ENCODE measurements at regions not wholly inside any gene's neighbourhood (a gene's known extent, or its start where the extent isn't known, plus 50 kb on each side); places are given as distances from the start of the nearest gene placed in this dataset.
"Not testable (repeated sequence)": the region's sequence is repeated elsewhere in the genome, so short reads cannot be mapped to it uniquely, and the experiment has no call there.

GRCh38 chr3:10669490-10670048 is 146.5 kb upstream of the SLC6A11 start:
- no peak for DNase-seq (ENCODE audit: low read depth in 1 of 2, low spot score in 2 of 2)
- Histone ChIP-seq H3K27me3 (replicated peaks) (peaks cover 10% of the 10 kb centered on the region), H3K27ac (no peak overlapping the region), H3K4me3 (no peak overlapping the region), H3K4me1 (replicated peaks) (no peaks in the 10 kb centered on the region), H3K36me3 (no peaks in the 10 kb centered on the region), H3K9me3 (replicated peaks) (no peaks in the 10 kb centered on the region)

- no peaks in the 10 kb centered on the region for H3K4me1 ChIP-seq (replicated peaks)
- no peak overlapping the region for H3K4me3 ChIP-seq
- no peaks in the 10 kb centered on the region for H3K36me3 ChIP-seq
- H3K27me3 ChIP-seq (replicated peaks): peaks cover 10% of the 10 kb centered on the region
- DNase-seq (ENCODE audit: low read depth in 1 of 2, low spot score in 2 of 2): no peak
- H3K27ac ChIP-seq: no peak overlapping the region
- no peaks in the 10 kb centered on the region for H3K9me3 ChIP-seq (replicated peaks)
These were observed 143.6 kb upstream of the SLC6A11 start for GRCh38 chr3:10672422-10672821.

- H3K27ac ChIP-seq: no peak overlapping the region
- no peaks in the 10 kb centered on the region for H3K4me1 ChIP-seq (replicated peaks)
- peaks cover 10% of the 10 kb centered on the region for H3K27me3 ChIP-seq (replicated peaks)
- H3K9me3 ChIP-seq (replicated peaks): no peaks in the 10 kb centered on the region
- no peak for DNase-seq (ENCODE audit: low read depth in 1 of 2, low spot score in 2 of 2)
- H3K4me3 ChIP-seq: no peak overlapping the region
- no peaks in the 10 kb centered on the region for H3K36me3 ChIP-seq
These were observed 141.4 kb upstream of the SLC6A11 start for GRCh38 chr3:10674578-10674977.

- no peaks in the 10 kb centered on the region for H3K9me3 ChIP-seq (replicated peaks)
- H3K27ac ChIP-seq: no peak overlapping the region
- H3K27me3 ChIP-seq (replicated peaks): peaks cover 7% of the 10 kb centered on the region
- no peaks in the 10 kb centered on the region for H3K36me3 ChIP-seq
- H3K4me1 ChIP-seq (replicated peaks): no peaks in the 10 kb centered on the region
- H3K4me3 ChIP-seq: no peak overlapping the region
- DNase-seq (ENCODE audit: low read depth in 1 of 2, low spot score in 2 of 2): no peak
These were observed 139.1 kb upstream of the SLC6A11 start for GRCh38 chr3:10676905-10677304.

GRCh38 chr3:10678796-10679376 is 137.1 kb upstream of the SLC6A11 start:
- Histone ChIP-seq H3K36me3 (no peaks in the 10 kb centered on the region), H3K4me1 (replicated peaks) (no peaks in the 10 kb centered on the region), H3K9me3 (replicated peaks) (no peaks in the 10 kb centered on the region), H3K27ac (no peak overlapping the region), H3K4me3 (no peak overlapping the region), H3K27me3 (replicated peaks) (peaks cover 4% of the 10 kb centered on the region)
- DNase-seq (ENCODE audit: low read depth in 1 of 2, low spot score in 2 of 2): no peak

- Histone ChIP-seq H3K4me3 (no peak overlapping the region), H3K27me3 (replicated peaks) (no peaks in the 10 kb centered on the region; the same call in 1 of the 2 replicates), H3K27ac (no peak overlapping the region), H3K36me3 (no peaks in the 10 kb centered on the region), H3K4me1 (replicated peaks) (no peaks in the 10 kb centered on the region), H3K9me3 (replicated peaks) (no peaks in the 10 kb centered on the region)
- DNase-seq (ENCODE audit: low read depth in 1 of 2, low spot score in 2 of 2): no peak
These were observed 135.2 kb upstream of the SLC6A11 start for GRCh38 chr3:10680796-10681195.

- H3K4me3 ChIP-seq: no peak overlapping the region
- no peaks in the 10 kb centered on the region for H3K9me3 ChIP-seq (replicated peaks)
- H3K4me1 ChIP-seq (replicated peaks): no peaks in the 10 kb centered on the region
- H3K36me3 ChIP-seq: no peaks in the 10 kb centered on the region
- no peak for DNase-seq (ENCODE audit: low read depth in 1 of 2, low spot score in 2 of 2)
- H3K27me3 ChIP-seq (replicated peaks): no peaks in the 10 kb centered on the region; the same call in 1 of the 2 replicates
- no peak overlapping the region for H3K27ac ChIP-seq
These were observed 133.3 kb upstream of the SLC6A11 start for GRCh38 chr3:10682692-10683091.

- Histone ChIP-seq H3K36me3 (no peaks in the 10 kb centered on the region), H3K27ac (no peak overlapping the region), H3K27me3 (replicated peaks) (no peaks in the 10 kb centered on the region), H3K4me1 (replicated peaks) (no peaks in the 10 kb centered on the region), H3K4me3 (no peak overlapping the region), H3K9me3 (replicated peaks) (no peaks in the 10 kb centered on the region)
- DNase-seq (ENCODE audit: low read depth in 1 of 2, low spot score in 2 of 2): no peak
These were observed 132.9 kb upstream of the SLC6A11 start for GRCh38 chr3:10683106-10683505.

GRCh38 chr3:10688126-10688525 is 127.9 kb upstream of the SLC6A11 start:
- Histone ChIP-seq H3K4me3 (no peak overlapping the region), H3K9me3 (replicated peaks) (no peaks in the 10 kb centered on the region), H3K27ac (no peak overlapping the region), H3K4me1 (replicated peaks) (no peaks in the 10 kb centered on the region), H3K36me3 (no peaks in the 10 kb centered on the region), H3K27me3 (replicated peaks) (peaks cover 12% of the 10 kb centered on the region)
- no peak for DNase-seq (ENCODE audit: low read depth in 1 of 2, low spot score in 2 of 2)

- H3K9me3 ChIP-seq (replicated peaks): no peaks in the 10 kb centered on the region
- H3K27ac ChIP-seq: no peak overlapping the region
- no peak for DNase-seq (ENCODE audit: low read depth in 1 of 2, low spot score in 2 of 2)
- H3K27me3 ChIP-seq (replicated peaks): peaks cover 12% of the 10 kb centered on the region
- no peaks in the 10 kb centered on the region for H3K36me3 ChIP-seq
- H3K4me1 ChIP-seq (replicated peaks): no peaks in the 10 kb centered on the region
- no peak overlapping the region for H3K4me3 ChIP-seq
These were observed 127.4 kb upstream of the SLC6A11 start for GRCh38 chr3:10688548-10689172.

- no peaks in the 10 kb centered on the region for H3K4me1 ChIP-seq (replicated peaks)
- no peaks in the 10 kb centered on the region for H3K9me3 ChIP-seq (replicated peaks)
- H3K27me3 ChIP-seq (replicated peaks): peaks cover 12% of the 10 kb centered on the region
- no peaks in the 10 kb centered on the region for H3K36me3 ChIP-seq
- no peak for DNase-seq (ENCODE audit: low read depth in 1 of 2, low spot score in 2 of 2)
- H3K27ac ChIP-seq: no peak overlapping the region
- no peak overlapping the region for H3K4me3 ChIP-seq
These were observed 123.9 kb upstream of the SLC6A11 start for GRCh38 chr3:10692039-10692622.

GRCh38 chr3:10693457-10693856 is 122.6 kb upstream of the SLC6A11 start:
- DNase-seq (ENCODE audit: low read depth in 1 of 2, low spot score in 2 of 2): no peak
- Histone ChIP-seq H3K9me3 (replicated peaks) (no peaks in the 10 kb centered on the region), H3K27ac (no peak overlapping the region), H3K36me3 (no peaks in the 10 kb centered on the region), H3K4me3 (no peak overlapping the region), H3K27me3 (replicated peaks) (peaks cover 12% of the 10 kb centered on the region), H3K4me1 (replicated peaks) (no peaks in the 10 kb centered on the region)

- H3K9me3 ChIP-seq (replicated peaks): no peaks in the 10 kb centered on the region
- no peaks in the 10 kb centered on the region for H3K36me3 ChIP-seq
- H3K4me1 ChIP-seq (replicated peaks): no peaks in the 10 kb centered on the region
- H3K4me3 ChIP-seq: no peak overlapping the region
- peaks cover 12% of the 10 kb centered on the region for H3K27me3 ChIP-seq (replicated peaks)
- no peak for DNase-seq (ENCODE audit: low read depth in 1 of 2, low spot score in 2 of 2)
- H3K27ac ChIP-seq: no peak overlapping the region
These were observed 121.8 kb upstream of the SLC6A11 start for GRCh38 chr3:10694179-10694578.

GRCh38 chr3:10695186-10695585 is 120.8 kb upstream of the SLC6A11 start:
- DNase-seq (ENCODE audit: low read depth in 1 of 2, low spot score in 2 of 2): not testable (repeated sequence)

More at GRCh38 chr3:10695186-10695585, 120.8 kb upstream of the SLC6A11 start:
- H3K4me3 ChIP-seq; H3K9me3 ChIP-seq (replicated peaks); H3K4me1 ChIP-seq (replicated peaks); H3K27ac ChIP-seq; H3K36me3 ChIP-seq: not testable (repeated sequence)
- peaks cover 12% of the 10 kb centered on the region for H3K27me3 ChIP-seq (replicated peaks)
